HG02763 (cell line): ENCODE measurements at regions not wholly inside any gene's neighbourhood (a gene's known extent, or its start where the extent isn't known, plus 50 kb on each side); places are given as distances from the start of the nearest gene placed in this dataset.
A peak's percentile ranks its signal among the peaks of the same experiment; 100 is the strongest.

Source experiments
- ATAC-seq: cut with Tn5 transposase; IDR thresholded peaks from one replicate; pipeline ENCODE4 v1.9.1; 2021; ENCODE audit warnings: mild to moderate bottlenecking, moderate library complexity; ENCODE audit not compliant: unreplicated experiment

- no peak for ATAC-seq
Measured at GRCh38 chr14:87017335-87017734, 975.6 kb downstream of the GALC start.

- ATAC-seq, result no peak
Measured at GRCh38 chr14:87014856-87015255, 978.1 kb downstream of the GALC start.

GRCh38 chr14:87013583-87013982, 979.4 kb downstream of the GALC start:
- ATAC-seq, result no peak

- ATAC-seq, result no peak
Measured at GRCh38 chr14:87008965-87009364, 984.0 kb downstream of the GALC start.

GRCh38 chr14:87005280-87005679, 987.7 kb downstream of the GALC start:
- ATAC-seq, result no peak

GRCh38 chr14:87002776-87003175, 990.2 kb downstream of the GALC start:
- ATAC-seq, result no peak

GRCh38 chr14:87001333-87001732, 991.6 kb downstream of the GALC start:
- ATAC-seq, result no peak

- no peak for ATAC-seq
Measured at GRCh38 chr14:87000081-87000480, 992.9 kb downstream of the GALC start.

- ATAC-seq, result no peak
Measured at GRCh38 chr14:86999036-86999435, 993.9 kb downstream of the GALC start.

GRCh38 chr14:86997271-86997670, 995.7 kb downstream of the GALC start:
- ATAC-seq, result no peak

GRCh38 chr14:86990396-86990795, 1002.6 kb downstream of the GALC start:
- ATAC-seq, result no peak

- no peak for ATAC-seq
Measured at GRCh38 chr14:86989285-86989684, 1003.7 kb downstream of the GALC start.

GRCh38 chr14:86987966-86988365, 1005.0 kb downstream of the GALC start:
- no peak for ATAC-seq

GRCh38 chr14:86973177-86973576, 1019.8 kb downstream of the GALC start:
- no peak for ATAC-seq

- ATAC-seq, result no peak
Measured at GRCh38 chr14:86971292-86971691, 1021.7 kb downstream of the GALC start.

- ATAC-seq, result peak; percentile 58
Measured at GRCh38 chr14:86961106-86961716, 1031.8 kb downstream of the GALC start.

GRCh38 chr14:86955771-86956354, 1037.1 kb downstream of the GALC start:
- ATAC-seq, result no peak

GRCh38 chr14:86954623-86955022, 1038.4 kb downstream of the GALC start:
- ATAC-seq, result no peak

- ATAC-seq, result no peak
Measured at GRCh38 chr14:86946446-86946845, 1046.5 kb downstream of the GALC start.

GRCh38 chr14:86944434-86944833, 1048.5 kb downstream of the GALC start:
- no peak for ATAC-seq

GRCh38 chr14:86943391-86944365, 1049.3 kb downstream of the GALC start:
- ATAC-seq, result no peak

GRCh38 chr14:86942936-86943335, 1050.0 kb downstream of the GALC start:
- ATAC-seq, result no peak
